ENCODE measurements at regions not wholly inside any gene's neighbourhood (a gene's known extent, or its start where the extent isn't known, plus 50 kb on each side); places are given as distances from the start of the nearest gene placed in this dataset.

DNA sequence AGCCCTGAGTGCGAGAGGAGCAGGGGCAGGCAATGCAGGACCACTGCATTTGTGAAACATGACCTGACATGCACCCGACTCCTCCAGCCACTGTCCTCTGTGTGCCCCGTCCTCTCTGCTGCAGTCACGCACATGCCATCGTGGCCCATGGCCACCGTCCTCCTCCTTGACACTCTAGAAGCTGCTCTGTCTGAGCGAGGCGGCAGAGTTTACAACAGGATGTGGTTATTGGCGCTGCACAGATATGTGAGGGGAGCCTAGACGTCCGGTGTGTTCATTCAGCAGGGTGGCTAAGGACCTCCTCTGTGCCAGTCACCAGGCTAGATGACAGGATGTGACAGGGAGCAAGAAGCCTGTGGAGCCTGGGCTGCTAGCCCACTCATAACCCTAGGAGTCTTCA is 277.8 kb downstream of the FOXO1 start:
- DNase-seq (ENCODE audit: low spot score): no peak

DNA sequence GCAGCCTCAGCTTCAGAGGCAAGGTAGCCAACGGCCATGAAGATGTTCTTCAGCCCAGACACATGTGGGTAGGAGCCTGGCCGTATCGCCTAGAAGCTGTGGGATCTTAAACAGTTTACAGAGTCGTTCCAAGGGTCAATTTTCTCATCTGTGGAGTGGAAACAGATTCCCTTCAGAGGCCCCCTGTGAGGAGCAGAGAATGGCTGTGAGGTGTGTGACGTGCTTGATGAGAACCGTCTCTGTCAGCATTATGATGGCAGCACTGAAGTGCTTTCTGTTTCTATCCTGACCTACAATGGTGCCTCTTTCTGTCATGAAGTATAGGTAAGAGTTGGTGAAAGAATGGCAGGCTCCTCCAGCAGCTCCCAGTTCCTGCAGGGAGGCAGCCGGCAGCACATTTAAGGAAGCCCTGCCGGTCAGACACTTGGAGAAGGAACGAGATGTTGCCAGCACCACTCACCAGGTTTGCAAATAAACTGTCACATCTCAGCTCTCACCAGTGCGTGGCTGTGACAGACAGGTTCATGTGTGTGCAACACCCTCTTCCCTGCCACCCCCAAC is 277.3 kb downstream of the FOXO1 start:
- no peak for DNase-seq (ENCODE audit: low spot score)

- no peak for DNase-seq (ENCODE audit: low spot score)
Measured at GRCh38 chr13:40390401-40390916, 276.0 kb downstream of the FOXO1 start.

DNA sequence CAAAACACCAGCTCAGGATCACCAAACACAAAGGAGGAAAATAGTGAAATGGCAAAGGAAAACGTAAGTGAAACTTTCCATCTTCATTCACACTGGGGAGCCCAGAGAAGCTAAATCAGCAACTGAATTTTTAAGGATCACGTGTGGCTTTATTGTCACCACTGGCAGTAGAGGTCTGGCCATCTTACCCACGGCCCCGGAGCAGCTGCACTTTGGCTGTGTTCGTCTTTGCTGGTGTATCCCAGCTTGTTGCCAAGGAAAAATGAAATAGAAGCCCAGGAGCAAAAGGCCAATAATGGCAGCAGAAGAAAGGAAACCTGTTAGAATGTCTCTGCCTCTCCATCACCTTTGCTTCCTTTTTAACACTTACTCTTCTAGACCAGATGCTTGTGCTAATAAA is 274.7 kb downstream of the FOXO1 start:
- DNase-seq (ENCODE audit: low spot score): no peak

DNA sequence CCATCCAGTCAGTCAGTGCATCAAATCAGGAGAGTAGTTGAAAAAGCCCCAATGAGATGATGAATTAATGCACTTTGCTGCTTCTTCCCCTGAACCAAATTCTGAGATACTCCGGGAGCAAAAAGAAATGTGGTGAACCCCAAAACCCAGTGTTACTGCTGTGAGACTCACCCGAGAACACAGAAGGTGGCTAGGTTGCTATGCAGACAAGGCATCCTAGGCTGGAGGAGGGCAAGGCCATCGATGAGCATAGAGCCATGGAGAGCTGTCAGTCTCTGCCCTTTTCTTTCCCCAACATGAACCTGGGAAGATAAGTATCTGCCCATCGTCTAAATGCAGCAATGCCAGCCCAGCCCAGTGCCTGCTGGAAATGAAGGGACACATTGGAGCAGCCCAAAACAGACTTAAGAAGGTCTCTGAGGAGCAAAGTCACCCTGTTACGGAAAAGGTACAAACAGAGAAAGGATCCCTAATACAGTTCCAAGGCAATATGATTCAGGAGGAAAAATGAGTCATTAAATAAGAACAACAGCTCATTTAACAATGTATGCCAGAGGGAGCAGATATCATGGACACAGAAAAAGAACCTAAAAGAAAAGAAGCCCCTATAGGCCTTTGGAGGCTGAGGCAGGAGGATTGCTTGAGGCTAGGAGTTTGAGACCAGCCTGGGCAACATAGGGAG is 272.0 kb downstream of the FOXO1 start:
- DNase-seq (ENCODE audit: low spot score): no peak

DNA sequence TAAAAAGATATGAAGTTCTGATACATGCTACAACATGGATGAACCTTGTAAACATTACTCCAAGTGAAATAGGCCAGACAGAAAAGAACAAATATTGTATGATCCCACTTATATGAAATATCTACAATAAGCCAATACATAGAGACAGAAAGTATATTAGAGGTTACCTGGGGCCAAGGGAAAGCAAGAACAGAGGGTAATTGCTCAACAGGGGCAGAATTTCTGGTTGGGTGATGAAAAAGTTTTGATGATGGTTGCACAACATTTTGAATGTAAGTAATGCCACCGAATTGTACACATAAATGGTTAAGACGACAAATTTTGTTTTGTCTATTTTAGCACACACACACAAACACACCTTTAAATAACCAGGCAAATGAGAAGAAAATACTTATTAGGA is 268.4 kb downstream of the FOXO1 start:
- DNase-seq (ENCODE audit: low spot score): no peak

DNA sequence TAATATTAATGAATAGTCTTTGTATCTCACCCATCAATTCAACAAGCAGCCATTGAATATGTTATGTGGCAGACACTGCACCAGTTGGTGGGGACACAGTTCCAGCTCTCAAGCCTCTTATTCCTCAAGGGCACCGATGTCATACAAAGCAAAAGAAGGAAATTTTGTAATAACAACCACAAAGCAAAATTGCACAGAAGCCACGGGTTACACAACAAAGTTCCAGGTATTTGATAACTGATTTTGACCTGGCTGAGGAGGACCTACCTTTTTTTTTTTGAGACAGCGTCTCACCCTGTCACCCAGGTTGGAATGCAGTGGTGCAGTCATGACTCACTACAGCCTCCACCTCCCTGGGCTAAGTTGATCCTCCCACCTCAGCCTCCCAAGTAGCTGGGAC is 266.7 kb downstream of the FOXO1 start:
- DNase-seq (ENCODE audit: low spot score): no peak

GRCh38 chr13:40401911-40402776 is 264.3 kb downstream of the FOXO1 start:
- peak; percentile 97 for DNase-seq (ENCODE audit: low spot score)

DNA sequence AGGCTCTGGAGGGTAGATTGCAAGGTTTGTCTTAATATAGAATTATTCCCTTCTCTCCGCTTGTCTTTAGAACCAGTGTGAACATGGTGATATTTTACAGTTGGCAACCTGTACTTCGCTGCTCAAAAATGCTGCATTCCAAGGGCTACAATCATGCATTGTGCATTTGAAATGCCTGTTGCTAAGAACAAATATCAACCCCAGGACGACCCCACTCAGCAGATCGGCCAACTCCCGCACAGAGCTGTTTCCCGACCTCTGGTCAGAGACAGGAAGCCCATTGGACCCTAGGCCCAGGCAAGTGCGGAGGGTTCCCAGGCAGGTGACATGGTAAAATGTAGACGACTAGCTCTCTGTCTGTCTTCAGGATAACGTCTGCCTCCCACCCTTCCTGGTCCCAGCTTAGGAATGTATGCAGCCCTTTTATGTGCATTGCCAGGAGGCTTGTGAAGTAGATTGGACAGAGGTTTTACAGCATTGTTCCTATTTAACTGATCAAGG is 263.5 kb downstream of the FOXO1 start:
- DNase-seq (ENCODE audit: low spot score): no peak

- DNase-seq (ENCODE audit: low spot score): no peak
Measured at GRCh38 chr13:40403509-40404241, 262.8 kb downstream of the FOXO1 start.

- DNase-seq (ENCODE audit: low spot score): no peak
Measured at GRCh38 chr13:40404407-40404806, 262.0 kb downstream of the FOXO1 start.

GRCh38 chr13:40404967-40405716 is 261.3 kb downstream of the FOXO1 start:
- DNase-seq (ENCODE audit: low spot score): no peak

DNA sequence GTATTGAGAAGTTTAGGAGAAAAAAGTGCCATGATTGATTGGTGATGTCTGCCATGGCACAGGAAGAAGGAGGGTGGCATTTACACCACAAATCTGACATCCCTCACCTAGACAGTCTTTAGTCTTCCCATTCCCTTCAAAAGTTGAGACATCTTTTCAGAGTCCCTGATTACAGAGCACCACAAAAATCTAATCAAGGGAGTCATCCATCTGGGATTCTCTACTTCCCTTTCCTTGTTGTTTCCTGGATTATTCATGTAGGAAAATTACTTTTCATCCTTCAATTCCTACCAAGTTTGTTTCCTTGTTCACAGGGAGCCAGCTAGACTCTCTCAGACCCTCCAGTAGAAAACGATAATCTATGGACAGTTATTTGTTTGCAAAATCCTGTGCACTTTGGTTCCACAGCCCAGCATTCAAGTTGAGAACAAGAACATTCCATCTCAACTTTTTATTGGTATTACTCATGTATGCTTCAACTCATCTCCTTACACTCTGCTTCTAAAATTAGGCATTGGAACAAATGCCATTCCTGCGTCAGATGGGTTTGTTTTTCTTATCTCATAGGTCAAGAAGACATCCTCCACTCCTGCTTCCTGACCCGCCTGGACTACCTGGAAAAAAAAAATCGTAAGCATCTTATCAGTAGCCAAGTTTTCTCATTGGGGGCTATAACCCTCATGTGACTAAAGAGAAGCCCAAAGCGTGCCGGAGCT is 259.9 kb downstream of the FOXO1 start:
- peak; percentile 87 for DNase-seq (ENCODE audit: low spot score)

GRCh38 chr13:40407567-40407966 is 258.9 kb downstream of the FOXO1 start:
- DNase-seq (ENCODE audit: low spot score): no peak

- peak; percentile 87 for DNase-seq (ENCODE audit: low spot score)
Measured at GRCh38 chr13:40408602-40409001, 257.8 kb downstream of the FOXO1 start.

GRCh38 chr13:40409278-40409677 is 257.2 kb downstream of the FOXO1 start:
- no peak for DNase-seq (ENCODE audit: low spot score)

DNA sequence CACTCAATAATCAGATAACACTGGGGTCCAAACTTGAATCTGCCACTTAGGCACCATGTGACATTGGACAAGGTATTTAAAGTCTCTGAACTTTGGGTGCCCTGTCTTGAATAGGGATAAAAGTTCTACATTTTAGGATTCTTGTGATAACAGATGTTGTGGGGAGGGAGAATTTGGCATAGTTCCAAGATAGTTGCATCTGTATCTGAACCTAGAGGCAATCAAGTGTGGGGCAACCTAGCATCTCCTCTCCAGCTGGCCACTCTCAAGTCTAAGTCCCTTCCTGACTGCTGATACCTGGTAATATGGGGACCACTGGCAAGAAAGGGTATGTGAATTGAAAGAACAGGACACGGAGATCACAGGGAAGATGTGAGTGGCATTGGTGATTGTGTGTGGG is 256.1 kb downstream of the FOXO1 start:
- no peak for DNase-seq (ENCODE audit: low spot score)

GRCh38 chr13:40420160-40420740 is 246.2 kb downstream of the FOXO1 start:
- no peak for DNase-seq (ENCODE audit: low spot score)

DNA sequence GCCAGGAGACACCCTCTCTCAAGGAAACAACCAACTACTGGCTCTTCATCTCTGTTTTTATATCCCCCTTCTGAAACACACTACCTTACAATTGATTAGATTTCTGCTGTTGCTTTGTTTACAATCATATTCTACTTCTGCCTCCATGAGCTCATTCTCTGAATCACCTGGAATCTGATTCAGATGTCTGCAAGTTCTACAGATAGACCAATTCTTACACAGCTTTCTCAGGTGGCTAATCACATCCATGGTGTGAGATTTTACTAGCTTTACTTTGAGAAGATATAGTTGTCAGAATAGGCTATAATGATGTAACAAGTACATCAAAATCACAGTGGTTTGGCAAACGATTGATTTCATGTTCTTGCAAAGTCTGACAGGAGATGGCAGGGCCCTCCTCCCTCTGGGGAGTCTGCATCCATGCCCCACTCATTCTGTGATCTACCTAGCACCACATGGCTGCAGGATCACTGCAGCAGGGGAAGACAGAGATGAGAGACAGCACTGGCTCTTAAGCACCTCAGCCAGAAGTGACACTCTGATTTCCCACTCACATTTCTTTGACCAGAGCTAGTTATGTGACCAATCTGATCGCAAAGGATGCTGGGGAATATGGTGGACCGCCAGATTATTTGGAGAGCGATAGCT is 243.7 kb downstream of the FOXO1 start:
- no peak for DNase-seq (ENCODE audit: low spot score)

DNA sequence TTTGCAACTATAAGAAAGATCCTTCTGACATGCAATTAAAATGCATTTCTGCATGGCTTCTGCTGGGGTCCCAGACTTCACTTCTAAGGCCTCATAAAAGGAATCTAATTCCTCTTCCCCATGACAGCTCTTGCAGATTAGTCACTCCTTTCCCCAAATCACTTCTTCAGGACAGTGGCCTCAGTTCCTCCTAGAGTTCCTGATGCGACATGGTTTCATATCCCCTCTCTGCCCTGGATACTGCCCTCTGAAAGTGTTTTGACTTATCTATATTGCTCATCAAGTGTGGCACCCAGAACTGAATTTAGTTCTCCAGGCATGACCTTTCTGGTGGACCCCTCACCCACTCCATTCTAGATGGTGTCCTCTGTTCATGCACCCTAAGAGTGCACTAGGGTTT is 238.1 kb downstream of the FOXO1 start:
- DNase-seq (ENCODE audit: low spot score): no peak

Measured in LoVo (cell line).